GM12874 (cell line): ENCODE measurements at regions not wholly inside any gene's neighbourhood (a gene's known extent, or its start where the extent isn't known, plus 50 kb on each side); places are given as distances from the start of the nearest gene placed in this dataset.

Experiments
- TF ChIP-seq, protein P1 (sequence below): IDR thresholded peaks from 2 replicates; pipeline ENCODE4 v1.5.1; 2011; ENCODE audit warnings: low read depth, mild to moderate bottlenecking, control low read depth, low read length, moderate library complexity; ENCODE audit not compliant: insufficient read depth

DNA sequence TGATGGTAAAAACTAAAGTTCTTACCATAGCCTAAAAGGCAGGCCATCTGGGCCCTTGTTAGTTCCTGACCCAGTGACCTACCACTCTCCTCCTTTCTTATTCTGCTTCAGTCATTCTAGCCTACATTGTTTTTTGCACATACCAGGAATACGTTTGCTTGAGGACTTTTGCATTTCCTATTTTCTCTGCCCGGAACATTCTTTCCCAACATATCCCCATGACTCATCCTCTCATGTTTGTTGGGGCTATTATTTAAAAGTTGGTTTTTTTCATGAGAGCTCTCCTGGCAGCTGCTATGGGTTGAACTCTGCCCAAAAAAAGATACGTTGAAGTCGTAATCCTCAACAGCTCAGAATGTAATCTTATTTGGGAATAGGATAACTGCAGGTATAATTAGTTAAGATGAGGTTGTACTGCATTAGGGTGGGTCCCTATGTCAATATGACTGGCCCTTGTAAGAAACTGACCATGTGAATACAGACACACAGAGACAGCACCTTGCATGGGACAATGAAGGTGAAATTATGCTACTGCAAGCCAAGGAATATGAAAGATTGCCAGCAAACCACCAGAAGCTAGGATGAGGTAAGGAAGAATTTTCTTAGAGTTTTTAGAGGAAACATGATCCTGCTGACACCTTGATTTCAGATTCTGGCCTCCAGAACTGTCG is 138.3 kb upstream of the PDHA2 start:
- TF ChIP-seq, protein P1, sequence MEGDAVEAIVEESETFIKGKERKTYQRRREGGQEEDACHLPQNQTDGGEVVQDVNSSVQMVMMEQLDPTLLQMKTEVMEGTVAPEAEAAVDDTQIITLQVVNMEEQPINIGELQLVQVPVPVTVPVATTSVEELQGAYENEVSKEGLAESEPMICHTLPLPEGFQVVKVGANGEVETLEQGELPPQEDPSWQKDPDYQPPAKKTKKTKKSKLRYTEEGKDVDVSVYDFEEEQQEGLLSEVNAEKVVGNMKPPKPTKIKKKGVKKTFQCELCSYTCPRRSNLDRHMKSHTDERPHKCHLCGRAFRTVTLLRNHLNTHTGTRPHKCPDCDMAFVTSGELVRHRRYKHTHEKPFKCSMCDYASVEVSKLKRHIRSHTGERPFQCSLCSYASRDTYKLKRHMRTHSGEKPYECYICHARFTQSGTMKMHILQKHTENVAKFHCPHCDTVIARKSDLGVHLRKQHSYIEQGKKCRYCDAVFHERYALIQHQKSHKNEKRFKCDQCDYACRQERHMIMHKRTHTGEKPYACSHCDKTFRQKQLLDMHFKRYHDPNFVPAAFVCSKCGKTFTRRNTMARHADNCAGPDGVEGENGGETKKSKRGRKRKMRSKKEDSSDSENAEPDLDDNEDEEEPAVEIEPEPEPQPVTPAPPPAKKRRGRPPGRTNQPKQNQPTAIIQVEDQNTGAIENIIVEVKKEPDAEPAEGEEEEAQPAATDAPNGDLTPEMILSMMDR, result no peak

DNA sequence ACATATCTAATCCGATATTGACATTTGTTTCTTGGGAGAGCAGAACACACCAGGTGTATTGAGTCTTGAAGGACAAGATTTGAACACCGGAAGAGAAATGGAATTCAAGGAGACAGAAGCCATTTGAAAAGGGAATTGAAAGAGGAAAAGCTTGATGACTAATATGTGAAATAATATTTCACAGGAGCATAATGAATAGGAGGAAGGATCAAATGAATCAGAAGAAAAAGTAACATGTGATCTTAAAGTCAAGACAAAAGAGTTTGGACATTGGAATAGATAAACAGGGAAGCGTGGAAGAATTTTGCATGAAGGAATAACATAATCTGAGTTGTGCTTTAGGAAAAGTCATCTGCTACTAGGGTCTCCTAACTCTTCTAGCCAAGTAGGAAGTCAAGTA is 145.5 kb upstream of the PDHA2 start:
- TF ChIP-seq, protein P1, result no peak

DNA sequence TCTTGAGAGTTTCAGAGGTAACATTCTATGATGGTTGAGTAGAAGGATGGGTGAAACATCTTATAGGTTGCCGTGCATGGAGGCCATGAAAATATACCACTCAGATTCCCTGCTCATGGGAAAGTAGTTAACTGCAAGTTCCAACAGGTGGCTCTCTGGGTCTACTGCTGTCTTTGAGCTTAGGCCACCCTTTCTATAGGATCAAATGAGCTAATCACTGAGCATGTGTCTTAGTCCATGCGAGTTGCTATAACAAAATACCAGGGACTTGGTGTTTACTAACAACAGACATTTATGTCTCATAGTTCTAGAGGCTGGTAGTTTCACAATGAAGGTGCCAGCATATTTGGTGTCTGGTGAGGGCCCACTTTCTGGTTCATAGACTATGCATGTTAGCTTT is 144.8 kb upstream of the UNC5C start:
- TF ChIP-seq, protein P1, result peak; percentile 27; the same call in 1 of the 2 replicates

DNA sequence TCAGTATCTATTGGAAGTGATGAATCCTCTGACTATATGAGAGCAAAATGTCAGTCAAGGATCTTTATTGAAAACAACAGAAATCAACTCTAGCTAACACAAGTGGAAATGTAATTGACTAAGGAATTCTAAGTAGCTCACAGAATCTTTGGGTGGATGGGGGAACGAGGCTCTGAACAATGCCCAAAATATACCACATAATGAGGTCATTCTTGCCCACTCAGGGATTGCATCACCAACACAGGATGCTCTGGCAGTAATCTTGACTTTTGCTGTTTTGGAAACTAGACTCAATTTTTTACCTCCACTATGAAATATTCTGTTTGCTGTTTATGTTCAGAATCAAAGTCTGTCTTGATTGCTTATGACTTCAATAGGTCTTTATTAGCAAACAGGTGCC is 127.4 kb upstream of the UNC5C start:
- TF ChIP-seq, protein P1, result no peak

DNA sequence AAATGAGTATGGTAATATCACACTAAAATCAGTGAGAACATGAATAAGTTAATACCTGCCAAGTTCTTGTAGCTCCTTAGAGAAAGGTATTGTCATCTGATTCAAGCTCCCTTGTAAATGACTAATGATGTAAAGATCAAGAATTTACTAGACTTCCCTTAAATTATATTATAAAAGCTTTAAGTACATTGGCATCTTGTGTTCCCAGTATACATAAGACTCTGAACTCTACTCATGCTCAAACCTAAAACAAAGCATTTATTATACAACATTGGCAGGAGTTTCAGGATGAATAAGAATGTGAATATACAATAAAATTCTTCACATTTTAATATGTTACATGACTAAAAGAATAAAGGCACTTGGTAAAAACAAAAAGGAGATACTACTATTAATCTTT is 126.8 kb upstream of the UNC5C start:
- TF ChIP-seq, protein P1, result no peak

DNA sequence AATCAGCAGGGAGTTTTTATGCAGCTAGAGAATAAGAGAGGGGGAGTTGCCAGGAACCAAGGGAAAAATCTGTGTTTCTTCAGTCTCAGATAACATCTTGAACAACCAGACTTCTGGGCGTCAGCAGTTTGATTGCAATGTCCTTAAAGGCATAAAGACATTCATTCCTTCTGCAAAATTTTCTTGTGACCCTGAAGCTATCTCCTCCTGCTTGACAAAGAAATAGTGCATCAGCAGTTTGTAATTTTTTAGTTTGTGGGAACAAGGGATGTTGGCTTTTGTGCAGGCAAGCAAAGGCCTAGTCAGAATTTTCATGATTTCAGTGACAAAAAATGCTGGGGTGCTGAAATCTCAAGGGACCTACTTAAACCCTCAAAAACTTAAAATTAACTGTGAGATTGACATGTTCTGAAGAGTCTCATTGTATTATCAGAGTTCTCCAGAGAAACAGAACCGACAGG is 125.8 kb upstream of the UNC5C start:
- TF ChIP-seq, protein P1, result no peak

DNA sequence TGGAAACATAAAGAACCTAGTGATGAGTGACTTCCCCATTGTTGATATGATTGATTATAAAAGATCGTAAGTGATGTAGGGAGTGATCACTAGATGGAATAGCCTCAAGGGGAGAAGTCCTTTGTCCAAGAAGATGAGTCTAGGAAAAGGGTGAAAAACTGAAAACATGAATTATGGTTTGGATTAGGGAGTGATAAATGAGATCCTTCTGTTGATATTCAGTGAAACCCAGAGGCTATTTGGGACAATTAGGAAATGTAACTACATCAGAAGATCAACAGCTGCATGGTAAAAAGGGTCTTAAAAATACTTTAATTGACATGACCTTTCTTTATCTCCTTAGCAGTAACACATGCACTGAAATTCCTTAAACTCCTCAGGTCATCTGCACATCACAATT is 124.0 kb upstream of the UNC5C start:
- TF ChIP-seq, protein P1, result no peak
